Gastroesophageal sphincter (tissue), 3 donors: ENCODE measurements at regions not wholly inside any gene's neighbourhood (a gene's known extent, or its start where the extent isn't known, plus 50 kb on each side); places are given as distances from the start of the nearest gene placed in this dataset.
"Not testable (repeated sequence)": the region's sequence is repeated elsewhere in the genome, so short reads cannot be mapped to it uniquely, and the experiment has no call there.

Experiments used
- CTCF ChIP-seq, 4 experiments: fragments of 200-600 bp in 2 of 4; fragments of 450-650 bp in 2 of 4; sonication (generic) in 1 of 4; IDR thresholded peaks; one replicate each; pipeline ENCODE4 v1.5.1; 2017 to 2019; ENCODE audit warnings: antibody characterized with exemption in 4 of 4, mild to moderate bottlenecking in 2 of 4, moderate library complexity in 2 of 4
- EP300 ChIP-seq: sonication (generic); formaldehyde crosslinking; IDR thresholded peaks from one replicate; pipeline ENCODE4 v1.6.1; 2017; ENCODE audit warnings: antibody characterized with exemption, mild to moderate bottlenecking
- POLR2A ChIP-seq, 2 donors: fragments of 450-650 bp; IDR thresholded peaks; one replicate each; pipeline ENCODE4 v1.6.1; 2017; ENCODE audit warnings: antibody characterized with exemption in 2 of 2, mild to moderate bottlenecking in 2 of 2, moderate library complexity in 1 of 2

- TF ChIP-seq CTCF (IDR thresholded peaks at IDR 0.05); EP300; POLR2A (IDR thresholded peaks at IDR 0.05): not testable (repeated sequence)
These were observed 315.0 kb downstream of the OR4F29 start for GRCh38 chr1:136344-136932.
